ENCODE measurements at regions not wholly inside any gene's neighbourhood (a gene's known extent, or its start where the extent isn't known, plus 50 kb on each side); places are given as distances from the start of the nearest gene placed in this dataset.

DNA sequence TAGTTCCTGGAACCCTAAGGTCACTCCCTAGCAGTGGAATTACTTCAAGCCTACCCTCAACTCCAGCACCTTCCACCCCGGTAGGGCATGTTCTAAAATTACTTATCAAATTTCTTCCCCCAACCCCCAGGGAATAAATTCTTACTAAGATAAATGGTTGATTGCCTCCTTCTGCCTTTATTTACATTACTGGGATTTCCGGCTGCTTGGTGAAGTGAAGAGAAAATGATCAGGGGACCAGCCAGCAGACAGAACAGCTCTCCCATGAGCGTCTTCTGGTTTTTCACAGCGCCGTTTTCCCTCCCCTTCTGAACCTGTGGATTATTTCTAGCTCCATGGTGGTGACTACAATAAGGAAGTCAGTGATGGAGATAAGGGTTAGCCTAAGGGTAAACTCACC is 521.5 kb upstream of the PPP2R3A start:
- TF ChIP-seq CTCF (IDR thresholded peaks at IDR 0.05 in 8 of 11, conservative IDR thresholded peaks at IDR 0.05 in 3 of 11) (no peak), POLR2AphosphoS5 (IDR thresholded peaks at IDR 0.05) (no peak), POLR2A (IDR thresholded peaks at IDR 0.05) (no peak)

Measured in spleen (tissue), 7 donors.